ENCODE measurements at regions not wholly inside any gene's neighbourhood (a gene's known extent, or its start where the extent isn't known, plus 50 kb on each side); places are given as distances from the start of the nearest gene placed in this dataset.

DNA sequence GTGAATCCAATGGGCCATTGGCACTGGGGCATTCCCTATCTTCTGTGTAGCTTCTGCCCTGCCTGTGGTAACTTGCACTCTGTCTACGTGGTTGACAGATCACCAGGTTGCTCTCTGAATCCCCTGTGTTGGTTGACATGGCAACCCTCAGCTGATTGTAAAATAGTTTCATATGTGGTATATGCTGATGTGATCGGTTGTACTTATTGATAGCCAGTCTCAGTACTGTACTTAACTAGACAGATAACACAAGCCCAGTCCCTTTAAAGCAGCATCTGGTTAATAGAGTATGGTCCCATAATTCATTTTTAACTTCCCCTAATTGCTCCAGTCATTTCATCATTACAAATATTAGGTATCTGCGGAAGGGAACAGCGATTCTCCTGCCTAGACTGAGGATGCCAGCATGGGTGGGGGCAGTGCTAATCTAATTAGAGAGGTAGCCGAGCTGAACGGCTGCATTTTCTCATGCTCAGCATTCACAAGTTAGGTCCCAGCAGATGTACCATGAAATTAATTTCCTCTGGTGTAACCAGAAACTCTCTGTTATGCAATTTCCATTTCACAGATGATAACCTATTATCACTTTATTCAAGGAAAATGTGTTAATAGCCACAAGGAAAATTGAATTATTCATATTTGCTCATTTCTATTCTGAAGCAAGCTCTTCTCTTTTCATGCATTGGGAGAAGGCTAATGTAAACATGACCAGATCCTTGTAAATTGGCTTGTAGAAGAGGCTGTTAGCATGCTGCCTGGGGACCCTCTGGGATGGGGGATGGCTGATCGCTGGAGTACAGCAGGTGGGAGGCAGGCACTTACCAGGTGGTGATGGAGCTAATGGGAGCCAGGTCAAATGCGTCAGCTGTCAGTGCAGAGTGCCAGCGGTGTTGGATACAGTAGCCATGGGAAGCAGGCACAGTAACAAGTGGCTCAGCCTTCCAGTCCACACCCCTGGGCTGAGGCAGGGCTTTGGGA lies 608.3 kb downstream of the GALR1 start:
- DNase-seq (ENCODE audit: low read depth), result no peak
- no peak overlapping the region for H3K4me3 ChIP-seq (ENCODE audit: control insufficient read depth, low read depth, low read length)
- TF ChIP-seq, protein P1, sequence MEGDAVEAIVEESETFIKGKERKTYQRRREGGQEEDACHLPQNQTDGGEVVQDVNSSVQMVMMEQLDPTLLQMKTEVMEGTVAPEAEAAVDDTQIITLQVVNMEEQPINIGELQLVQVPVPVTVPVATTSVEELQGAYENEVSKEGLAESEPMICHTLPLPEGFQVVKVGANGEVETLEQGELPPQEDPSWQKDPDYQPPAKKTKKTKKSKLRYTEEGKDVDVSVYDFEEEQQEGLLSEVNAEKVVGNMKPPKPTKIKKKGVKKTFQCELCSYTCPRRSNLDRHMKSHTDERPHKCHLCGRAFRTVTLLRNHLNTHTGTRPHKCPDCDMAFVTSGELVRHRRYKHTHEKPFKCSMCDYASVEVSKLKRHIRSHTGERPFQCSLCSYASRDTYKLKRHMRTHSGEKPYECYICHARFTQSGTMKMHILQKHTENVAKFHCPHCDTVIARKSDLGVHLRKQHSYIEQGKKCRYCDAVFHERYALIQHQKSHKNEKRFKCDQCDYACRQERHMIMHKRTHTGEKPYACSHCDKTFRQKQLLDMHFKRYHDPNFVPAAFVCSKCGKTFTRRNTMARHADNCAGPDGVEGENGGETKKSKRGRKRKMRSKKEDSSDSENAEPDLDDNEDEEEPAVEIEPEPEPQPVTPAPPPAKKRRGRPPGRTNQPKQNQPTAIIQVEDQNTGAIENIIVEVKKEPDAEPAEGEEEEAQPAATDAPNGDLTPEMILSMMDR (IDR thresholded peaks at IDR 0.05; ENCODE audit: control insufficient read depth, insufficient read depth, low read depth, low read length, missing control alignments), result no peak

DNA sequence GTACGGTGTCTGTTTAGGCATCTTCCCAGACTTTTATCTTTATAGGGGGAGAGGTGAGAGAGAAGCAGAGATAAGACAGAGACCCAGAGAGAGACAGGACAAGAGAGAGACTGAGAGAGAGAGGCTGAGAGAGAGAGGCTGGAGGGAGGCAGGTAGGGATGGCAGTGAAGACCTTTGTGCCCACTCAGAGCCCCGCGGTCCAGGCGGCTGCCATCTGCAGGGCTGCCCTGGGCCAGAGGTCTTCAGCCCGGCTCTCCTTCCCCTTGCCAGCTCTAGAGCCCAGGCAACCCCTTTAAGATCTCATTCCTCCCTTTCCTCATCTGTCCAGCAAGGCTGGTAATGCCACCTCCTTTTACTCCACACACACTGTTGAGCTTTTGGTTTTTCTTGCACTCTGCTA lies 610.0 kb downstream of the GALR1 start:
- TF ChIP-seq, protein P1 (IDR thresholded peaks at IDR 0.05; ENCODE audit: control insufficient read depth, insufficient read depth, low read depth, low read length, missing control alignments), result no peak
- DNase-seq (ENCODE audit: low read depth), result no peak

DNA sequence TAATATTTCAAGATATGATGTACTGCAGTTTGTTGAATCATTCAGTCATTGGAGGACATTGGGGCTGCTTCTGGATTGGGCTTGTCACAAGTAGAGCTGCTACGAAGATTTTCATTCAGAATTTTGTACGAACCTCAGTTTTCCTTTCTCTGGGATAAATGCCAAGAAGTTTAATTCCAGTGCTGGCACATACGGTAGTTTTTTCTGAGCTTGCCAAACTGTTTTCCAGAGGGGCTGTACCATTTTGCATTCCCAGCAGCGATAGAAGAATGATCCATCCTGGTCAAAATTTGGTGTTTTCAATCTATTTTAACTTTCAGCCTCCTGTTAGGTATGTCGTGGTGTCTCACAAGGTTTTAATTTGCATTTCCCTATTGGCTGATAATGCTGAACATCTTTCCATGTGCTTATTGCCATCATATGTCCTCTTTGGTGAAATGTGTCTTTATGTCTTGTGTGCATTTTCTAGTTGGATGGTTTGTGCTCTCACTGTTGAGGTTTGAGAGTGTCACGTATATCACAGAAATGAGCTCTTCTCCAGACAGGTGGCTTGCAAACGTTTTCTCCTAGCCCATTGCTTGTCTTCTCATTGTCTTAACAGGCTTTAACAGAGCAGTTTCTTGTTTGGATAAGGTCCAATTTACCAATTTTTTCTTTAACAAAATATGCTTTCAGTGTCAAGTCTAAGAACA lies 612.6 kb downstream of the GALR1 start:
- TF ChIP-seq, protein P1 (IDR thresholded peaks at IDR 0.05; ENCODE audit: control insufficient read depth, insufficient read depth, low read depth, low read length, missing control alignments), result no peak
- DNase-seq (ENCODE audit: low read depth), result no peak

More for the DNA sequence above, 610.0 kb downstream of the GALR1 start:
- H3K4me3 ChIP-seq (ENCODE audit: control insufficient read depth, low read depth, low read length), result no peak overlapping the region

DNA sequence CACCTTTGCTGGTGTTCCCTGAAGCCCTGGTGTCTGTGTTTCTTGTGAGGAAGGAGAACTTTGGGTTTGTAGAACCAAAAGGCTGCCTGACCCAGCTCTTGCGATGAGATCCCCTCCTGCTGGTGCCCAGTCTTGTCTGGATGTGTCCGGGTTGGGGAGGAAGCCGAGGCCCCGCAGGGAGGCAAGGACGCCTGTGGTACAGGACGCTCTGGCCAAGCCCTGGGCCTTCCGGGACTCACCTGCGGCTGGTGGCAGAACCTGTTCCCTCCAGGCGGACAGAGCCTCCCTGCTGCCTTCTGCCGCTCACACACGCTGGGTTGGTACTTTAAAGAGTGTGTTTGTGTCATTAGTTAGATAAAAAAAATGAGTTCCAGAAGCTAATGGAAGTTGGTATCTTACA lies 616.2 kb downstream of the GALR1 start:
- DNase-seq (ENCODE audit: low read depth), result no peak
- TF ChIP-seq, protein P1 (IDR thresholded peaks at IDR 0.05; ENCODE audit: control insufficient read depth, insufficient read depth, low read depth, low read length, missing control alignments), result no peak
- H3K4me3 ChIP-seq (ENCODE audit: control insufficient read depth, low read depth, low read length), result no peak overlapping the region

More for the DNA sequence above, 612.6 kb downstream of the GALR1 start:
- H3K4me3 ChIP-seq (ENCODE audit: control insufficient read depth, low read depth, low read length), result no peak overlapping the region

DNA sequence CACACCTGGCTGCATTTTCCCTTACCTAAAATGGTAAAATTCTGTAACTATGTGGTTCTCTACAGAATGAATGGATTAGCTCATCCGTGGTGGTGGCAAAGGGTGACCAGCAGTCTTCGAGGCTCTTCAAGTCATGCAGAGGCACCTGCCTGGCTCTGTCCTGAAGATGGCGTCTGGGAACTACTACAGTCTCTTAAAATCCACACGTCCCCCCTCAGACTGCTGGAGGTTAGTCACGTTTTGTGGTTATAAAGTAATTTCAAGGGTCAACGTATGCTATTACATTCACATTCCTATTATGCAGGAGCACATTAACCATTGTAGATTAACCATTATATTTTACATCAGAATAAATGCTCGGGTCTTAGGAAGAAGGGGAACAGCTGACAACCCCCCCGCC lies 616.7 kb downstream of the GALR1 start:
- no peak for DNase-seq (ENCODE audit: low read depth)
- H3K4me3 ChIP-seq (ENCODE audit: control insufficient read depth, low read depth, low read length), result no peak overlapping the region
- TF ChIP-seq, protein P1 (IDR thresholded peaks at IDR 0.05; ENCODE audit: control insufficient read depth, insufficient read depth, low read depth, low read length, missing control alignments), result no peak

DNA sequence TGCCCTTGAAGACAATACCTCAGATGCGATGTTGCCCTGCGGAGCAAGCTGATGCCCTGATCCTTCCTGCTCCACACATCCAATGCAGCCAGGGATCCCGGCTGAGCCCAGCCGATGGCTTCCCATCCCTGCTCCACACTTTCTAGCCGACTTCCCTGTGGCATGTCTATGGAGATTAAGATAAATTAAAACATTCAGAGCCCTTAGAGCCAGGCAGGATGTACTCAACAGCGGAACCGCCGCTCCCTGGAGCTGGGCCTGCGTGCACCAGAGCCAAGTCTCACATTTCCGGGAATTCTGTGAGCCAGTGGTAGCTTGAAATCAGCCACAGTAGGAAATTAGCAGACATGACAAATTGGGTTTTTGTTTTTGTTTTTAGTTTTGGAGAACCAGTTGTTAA lies 620.6 kb downstream of the GALR1 start:
- DNase-seq (ENCODE audit: low read depth), result no peak
- TF ChIP-seq, protein P1 (IDR thresholded peaks at IDR 0.05; ENCODE audit: control insufficient read depth, insufficient read depth, low read depth, low read length, missing control alignments), result no peak
- H3K4me3 ChIP-seq (ENCODE audit: control insufficient read depth, low read depth, low read length), result no peak overlapping the region

Measured in AG09309 (cell line).